ENCODE measurements at regions not wholly inside any gene's neighbourhood (a gene's known extent, or its start where the extent isn't known, plus 50 kb on each side); places are given as distances from the start of the nearest gene placed in this dataset.

DNA sequence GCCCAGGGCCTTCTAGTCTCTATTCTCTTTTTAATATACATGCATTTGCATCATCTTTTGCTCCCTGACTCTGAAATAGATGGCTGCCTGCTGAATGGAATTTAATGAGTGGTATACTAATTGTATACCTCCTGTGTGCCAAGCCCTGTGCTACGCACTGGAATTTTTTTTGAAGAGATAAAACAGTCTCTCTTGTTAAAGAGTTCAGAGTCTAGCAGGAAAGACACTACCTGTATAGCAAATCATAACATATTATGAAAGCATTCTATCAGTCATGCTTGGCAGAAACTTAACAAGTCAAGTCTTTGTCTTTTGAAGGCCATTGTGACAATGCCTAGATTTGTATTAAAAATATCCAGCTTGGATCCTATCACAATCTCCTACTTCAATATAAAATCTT is 63.7 kb upstream of the SESN3 start:
- no TSS peak for BruUV-seq (replicated peaks)
- DNase-seq (no peak), ATAC-seq (ENCODE audit: low read depth) (no peak)
- no peak overlapping the region for H2BK120ac ChIP-seq (ENCODE audit: low read depth, low read length)
- no peaks in the 10 kb centered on the region for H3K9me1 ChIP-seq (ENCODE audit: insufficient read depth, low read length)
- in situ Hi-C loops (cut with MboI; ENCODE audit: low sequenced_read_pairs): no loop called here
- H3K4me1 ChIP-seq (ENCODE audit: control insufficient read depth, insufficient read depth, low read length): no peaks in the 10 kb centered on the region; the same call in 1 of the 2 replicates
- no peak overlapping the region for H3K4me3 ChIP-seq (ENCODE audit: insufficient read depth, low read depth, low read length)
- H2BK15ac ChIP-seq (ENCODE audit: low read depth, low read length): no peak overlapping the region
- H2BK20ac ChIP-seq (ENCODE audit: low read depth, low read length): no peak overlapping the region
- no peak overlapping the region for H2AK5ac ChIP-seq (ENCODE audit: low read depth, low read length)
- H4K8ac ChIP-seq (ENCODE audit: low read depth in 2 of 2, low read length in 2 of 2): no peak overlapping the region
- H2BK5ac ChIP-seq (ENCODE audit: low read depth, low read length, poor library complexity, severe bottlenecking): no peak overlapping the region
- no peaks in the 10 kb centered on the region for H4K20me1 ChIP-seq (ENCODE audit: insufficient read depth, low read length)
- H3K79me1 ChIP-seq (ENCODE audit: low read depth in 1 of 2, low read length in 2 of 2): no peaks in the 10 kb centered on the region
- peaks cover 9% of the 10 kb centered on the region; the same call in 1 of the 2 replicates for H3K27me3 ChIP-seq (ENCODE audit: control insufficient read depth, insufficient read depth, low read length)
- no peak overlapping the region for H4K5ac ChIP-seq (ENCODE audit: low read depth, low read length)
- H4K91ac ChIP-seq (ENCODE audit: insufficient read depth, low read depth, low read length): no peak overlapping the region
- no peak overlapping the region for H3K56ac ChIP-seq (ENCODE audit: extremely low read depth, insufficient read depth, low read length)
- TF ChIP-seq ELK1 (IDR thresholded peaks at IDR 0.05; ENCODE audit: borderline replicate concordance, low read depth, low read length): no peak
- TF ChIP-seq, protein P1, sequence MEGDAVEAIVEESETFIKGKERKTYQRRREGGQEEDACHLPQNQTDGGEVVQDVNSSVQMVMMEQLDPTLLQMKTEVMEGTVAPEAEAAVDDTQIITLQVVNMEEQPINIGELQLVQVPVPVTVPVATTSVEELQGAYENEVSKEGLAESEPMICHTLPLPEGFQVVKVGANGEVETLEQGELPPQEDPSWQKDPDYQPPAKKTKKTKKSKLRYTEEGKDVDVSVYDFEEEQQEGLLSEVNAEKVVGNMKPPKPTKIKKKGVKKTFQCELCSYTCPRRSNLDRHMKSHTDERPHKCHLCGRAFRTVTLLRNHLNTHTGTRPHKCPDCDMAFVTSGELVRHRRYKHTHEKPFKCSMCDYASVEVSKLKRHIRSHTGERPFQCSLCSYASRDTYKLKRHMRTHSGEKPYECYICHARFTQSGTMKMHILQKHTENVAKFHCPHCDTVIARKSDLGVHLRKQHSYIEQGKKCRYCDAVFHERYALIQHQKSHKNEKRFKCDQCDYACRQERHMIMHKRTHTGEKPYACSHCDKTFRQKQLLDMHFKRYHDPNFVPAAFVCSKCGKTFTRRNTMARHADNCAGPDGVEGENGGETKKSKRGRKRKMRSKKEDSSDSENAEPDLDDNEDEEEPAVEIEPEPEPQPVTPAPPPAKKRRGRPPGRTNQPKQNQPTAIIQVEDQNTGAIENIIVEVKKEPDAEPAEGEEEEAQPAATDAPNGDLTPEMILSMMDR (conservative IDR thresholded peaks at IDR 0.05; ENCODE audit: low read depth, low read length): no peak
- TF ChIP-seq CEBPB (IDR thresholded peaks at IDR 0.05; ENCODE audit: low read depth, low read length): no peak
- no peak for TF ChIP-seq NFE2L2 (IDR thresholded peaks at IDR 0.05; ENCODE audit: low read depth, low read length)
- no peak for TF ChIP-seq MAZ (IDR thresholded peaks at IDR 0.05; ENCODE audit: borderline replicate concordance, low read depth, low read length)
- TF ChIP-seq SMC3 (IDR thresholded peaks at IDR 0.05; ENCODE audit: low read depth, low read length): no peak
- no peaks in the 10 kb centered on the region for H3K9me3 ChIP-seq (ENCODE audit: control insufficient read depth, insufficient read depth, low read length)
- no peak overlapping the region for H3K9ac ChIP-seq (ENCODE audit: low read depth, low read length)
- dilution Hi-C loops (cut with HindIII; ENCODE audit: low sequenced_read_pairs, unreplicated experiment): no loop called here
- no peak overlapping the region for H3K27ac ChIP-seq (ENCODE audit: insufficient read depth, low read length)
- no CpG with 5 or more reads among the region's 1 CpG for WGBS, 2 experiments (ENCODE audit: extremely low coverage in 2 of 2, insufficient read length in 1 of 2)
- no peak overlapping the region for H3K14ac ChIP-seq (replicated peaks; ENCODE audit: low read depth, low read length)
- H3K36me3 ChIP-seq (ENCODE audit: control insufficient read depth, insufficient read depth, low read length): no peaks in the 10 kb centered on the region
- no peak overlapping the region for H2AFZ ChIP-seq (replicated peaks; ENCODE audit: low read length, poor library complexity)
- intact Hi-C loops (cut with micrococcal nuclease): no loop called here
- POLR2A ChIA-PET (ENCODE audit: unreplicated experiment): no interaction called here
- H3K23ac ChIP-seq (ENCODE audit: low read depth, low read length): no peak overlapping the region
- no peak overlapping the region for H3K4me2 ChIP-seq (ENCODE audit: low read depth, low read length)
- CTCF ChIA-PET: no interaction called here
- no peak overlapping the region for H3K4ac ChIP-seq (ENCODE audit: low read depth, low read length)
- H3K18ac ChIP-seq (ENCODE audit: low read depth, low read length): no peak overlapping the region
- no peak overlapping the region for H2AK9ac ChIP-seq (replicated peaks; ENCODE audit: low read depth, low read length, poor library complexity)

Data from IMR-90 (cell line).